ENCODE measurements at regions not wholly inside any gene's neighbourhood (a gene's known extent, or its start where the extent isn't known, plus 50 kb on each side); places are given as distances from the start of the nearest gene placed in this dataset.
A peak's percentile ranks its signal among the peaks of the same experiment; 100 is the strongest.

- Histone ChIP-seq H3K4me3 (no peak overlapping the region), H3K36me3 (replicated peaks in 1 of 2) (no peaks in the 10 kb centered on the region), H3K27ac (peak overlapping the region in 1 of 5 donors; percentile 40), H3K27me3 (no peaks in the 10 kb centered on the region), H3K4me1 (replicated peaks in 1 of 2) (peaks cover 0 to 5% of the 10 kb centered on the region in 2 donors), H3K9me3 (replicated peaks in 1 of 3) (no peaks in the 10 kb centered on the region)
- intact Hi-C loops (cut with DNase I), result no loop called here
- 23 to 46% (median 28%) methylated on average over 4 to 7 of the region's 7 CpGs for WGBS, 4 donors
- DNase-seq, result peak in 3 of 7 donors; percentile 37 to 68 (median 44)
- no peak for TF ChIP-seq POLR2A (IDR thresholded peaks at IDR 0.05)
- TF ChIP-seq, protein P1, sequence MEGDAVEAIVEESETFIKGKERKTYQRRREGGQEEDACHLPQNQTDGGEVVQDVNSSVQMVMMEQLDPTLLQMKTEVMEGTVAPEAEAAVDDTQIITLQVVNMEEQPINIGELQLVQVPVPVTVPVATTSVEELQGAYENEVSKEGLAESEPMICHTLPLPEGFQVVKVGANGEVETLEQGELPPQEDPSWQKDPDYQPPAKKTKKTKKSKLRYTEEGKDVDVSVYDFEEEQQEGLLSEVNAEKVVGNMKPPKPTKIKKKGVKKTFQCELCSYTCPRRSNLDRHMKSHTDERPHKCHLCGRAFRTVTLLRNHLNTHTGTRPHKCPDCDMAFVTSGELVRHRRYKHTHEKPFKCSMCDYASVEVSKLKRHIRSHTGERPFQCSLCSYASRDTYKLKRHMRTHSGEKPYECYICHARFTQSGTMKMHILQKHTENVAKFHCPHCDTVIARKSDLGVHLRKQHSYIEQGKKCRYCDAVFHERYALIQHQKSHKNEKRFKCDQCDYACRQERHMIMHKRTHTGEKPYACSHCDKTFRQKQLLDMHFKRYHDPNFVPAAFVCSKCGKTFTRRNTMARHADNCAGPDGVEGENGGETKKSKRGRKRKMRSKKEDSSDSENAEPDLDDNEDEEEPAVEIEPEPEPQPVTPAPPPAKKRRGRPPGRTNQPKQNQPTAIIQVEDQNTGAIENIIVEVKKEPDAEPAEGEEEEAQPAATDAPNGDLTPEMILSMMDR (IDR thresholded peaks at IDR 0.05), result no peak
Measured at GRCh38 chr2:120508567-120509041, 162.7 kb downstream of the INHBB start.

GRCh38 chr2:120509213-120509815 is 163.4 kb downstream of the INHBB start:
- Histone ChIP-seq H3K4me1 (replicated peaks in 1 of 2) (peaks cover 0 to 5% of the 10 kb centered on the region in 2 donors), H3K4me3 (no peak overlapping the region), H3K27me3 (no peaks in the 10 kb centered on the region), H3K9me3 (replicated peaks in 1 of 3) (no peaks in the 10 kb centered on the region), H3K36me3 (replicated peaks in 1 of 2) (no peaks in the 10 kb centered on the region), H3K27ac (peak overlapping the region in 1 of 5 donors; percentile 40)
- TF ChIP-seq, protein P1 (IDR thresholded peaks at IDR 0.05), result no peak
- no peak for TF ChIP-seq POLR2A (IDR thresholded peaks at IDR 0.05)
- intact Hi-C loops (cut with DNase I), result no loop called here
- 91 to 96% (median 95%) methylated on average over 14 of the region's 14 CpGs for WGBS, 4 donors
- no peak for DNase-seq

DNA sequence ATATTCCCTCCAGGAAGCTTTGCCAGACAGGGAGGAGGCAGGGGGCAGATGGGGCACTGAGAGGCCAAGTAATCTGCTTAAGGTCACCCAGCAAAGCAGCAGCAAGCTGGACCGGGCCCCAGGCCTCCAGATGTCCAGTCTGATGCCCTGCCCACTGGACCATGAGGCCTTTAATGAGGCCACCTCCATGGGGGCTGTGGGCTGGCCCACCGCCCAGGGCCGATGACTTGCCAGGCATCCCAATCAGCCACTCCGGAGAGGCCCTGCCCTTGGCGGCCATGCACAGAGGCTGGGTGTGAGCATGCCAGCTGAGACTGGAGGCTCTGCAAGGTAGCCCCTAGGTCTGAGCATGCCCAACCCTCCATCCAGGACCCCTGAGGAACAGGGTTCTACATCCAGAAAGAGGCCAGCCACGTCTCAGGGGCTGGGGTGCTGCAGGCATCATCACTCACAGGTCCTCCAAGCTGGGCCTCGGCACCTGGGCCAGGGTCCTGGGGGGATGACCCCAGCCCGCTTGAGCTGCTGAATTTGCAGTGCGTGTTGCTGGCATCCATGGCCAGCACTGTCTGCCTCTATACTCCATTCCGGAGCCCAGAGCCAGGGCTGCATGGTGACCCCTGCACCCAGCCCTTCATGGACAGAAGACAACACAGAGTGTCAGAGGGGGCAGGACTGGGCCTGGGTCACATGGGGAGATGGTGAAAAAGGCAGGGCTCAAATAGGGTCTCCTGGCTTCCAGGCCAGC is 164.2 kb downstream of the INHBB start:
- intact Hi-C loops (cut with DNase I), result loop anchor here in 1 of 2 donors (5.0 kb wide), 1 partner anchor 103 kb away; no protein-coding TSS in a partner anchor
- no peak for DNase-seq
- H3K9me3 ChIP-seq (replicated peaks in 1 of 3), result no peaks in the 10 kb centered on the region
- TF ChIP-seq POLR2A (IDR thresholded peaks at IDR 0.05), result no peak
- TF ChIP-seq, protein P1 (IDR thresholded peaks at IDR 0.05), result no peak
- H3K4me3 ChIP-seq, result no peak overlapping the region
- no peaks in the 10 kb centered on the region for H3K36me3 ChIP-seq (replicated peaks in 1 of 2)
- no peaks in the 10 kb centered on the region for H3K27me3 ChIP-seq
- no peak overlapping the region for H3K27ac ChIP-seq
- 81 to 100% (median 84%) methylated on average over 1 to 10 of the region's 10 CpGs for WGBS, 4 donors
- H3K4me1 ChIP-seq (replicated peaks in 1 of 2), result peaks cover 0 to 5% of the 10 kb centered on the region in 2 donors

GRCh38 chr2:120510751-120511395 is 164.9 kb downstream of the INHBB start:
- DNase-seq, result no peak
- intact Hi-C loops (cut with DNase I), result loop anchor here in 1 of 2 donors (5.0 kb wide), 1 partner anchor 104 kb away; no protein-coding TSS in a partner anchor
- no peaks in the 10 kb centered on the region for H3K36me3 ChIP-seq (replicated peaks in 1 of 2)

More at GRCh38 chr2:120510751-120511395, 164.9 kb downstream of the INHBB start:
- no peak for TF ChIP-seq POLR2A (IDR thresholded peaks at IDR 0.05)
- TF ChIP-seq, protein P1 (IDR thresholded peaks at IDR 0.05), result no peak
- WGBS, 4 donors, result 90 to 94% (median 92%) methylated on average over 8 to 11 of the region's 11 CpGs
- H3K27me3 ChIP-seq, result no peaks in the 10 kb centered on the region
- no peak overlapping the region for H3K27ac ChIP-seq
- no peak overlapping the region for H3K4me3 ChIP-seq
- no peaks in the 10 kb centered on the region for H3K9me3 ChIP-seq (replicated peaks in 1 of 3)
- H3K4me1 ChIP-seq (replicated peaks in 1 of 2), result peaks cover 0 to 5% of the 10 kb centered on the region in 2 donors
